HEK293 (cell line): ENCODE measurements at regions not wholly inside any gene's neighbourhood (a gene's known extent, or its start where the extent isn't known, plus 50 kb on each side); places are given as distances from the start of the nearest gene placed in this dataset.

ENCODE experiments used
- CTCF ChIP-seq: fragments of 450-650 bp; formaldehyde crosslinking; IDR thresholded peaks from 2 replicates; pipeline ENCODE4 v1.5.1; 2016; ENCODE audit warnings: missing biosample characterization, missing genetic modification characterization
- ZNF600 ChIP-seq: fragments of 450-650 bp; formaldehyde crosslinking; IDR thresholded peaks from 2 replicates; pipeline ENCODE4 v1.5.1; 2016; ENCODE audit warnings: missing biosample characterization, missing genetic modification characterization

GRCh38 chr2:242063850-242064249 lies 194.3 kb downstream of the RTP5 start:
- TF ChIP-seq ZNF600 (no peak), CTCF (tag by site-specific recombination) (no peak)
